GM12878 (cell line): ENCODE measurements at regions not wholly inside any gene's neighbourhood (a gene's known extent, or its start where the extent isn't known, plus 50 kb on each side); places are given as distances from the start of the nearest gene placed in this dataset.

Experiments
- CEBPB ChIP-seq, 2 experiments: fragments of 150-350 bp in 1 of 2; IDR thresholded peaks; 2 replicates each; pipeline ENCODE4 v1.6.1; 2012 to 2014; ENCODE audit warnings: low read depth in 2 of 2, low read length in 2 of 2, borderline replicate concordance in 1 of 2, inconsistent platforms in 1 of 2
- EP300 ChIP-seq, 2 experiments: fragments of 150-350 bp in 1 of 2; IDR thresholded peaks; 2 replicates each; pipeline ENCODE4 v1.6.1; 2011 to 2012; ENCODE audit warnings: low read depth in 2 of 2, low read length in 2 of 2, borderline replicate concordance in 1 of 2, improper control_type of control experiment in 1 of 2, inconsistent platforms in 1 of 2; ENCODE audit not compliant: control insufficient read depth in 1 of 2
- ESRRA ChIP-seq: IDR thresholded peaks from 2 replicates; pipeline ENCODE4 v1.6.1; 2012; ENCODE audit warnings: mild to moderate bottlenecking, low read length, improper control_type of control experiment
- ETV6 ChIP-seq, 2 experiments: fragments of 450-650 bp in 1 of 2; IDR thresholded peaks in 1 of 2; conservative IDR thresholded peaks in 1 of 2; 2 replicates each; pipeline ENCODE4 v1.6.1; 2014; ENCODE audit warnings: antibody characterized with exemption in 1 of 2, borderline replicate concordance in 1 of 2, low read depth in 1 of 2, mild to moderate bottlenecking in 1 of 2, moderate library complexity in 1 of 2
- HCFC1 ChIP-seq: fragments of 150-350 bp; IDR thresholded peaks from 2 replicates; pipeline ENCODE4 v1.6.1; 2014; ENCODE audit warnings: low read length
- KAT2A ChIP-seq: conservative IDR thresholded peaks from 2 replicates; pipeline ENCODE4 v1.6.1; 2011; ENCODE audit warnings: low read depth, low read length; ENCODE audit not compliant: control insufficient read depth
- POLR2A ChIP-seq: IDR thresholded peaks from 2 replicates; pipeline ENCODE4 v1.6.1; 2011; ENCODE audit warnings: low read depth, mild to moderate bottlenecking, low read length
- RBBP5 ChIP-seq: fragments of 200-600 bp; sonication (generic); conservative IDR thresholded peaks from 2 replicates; pipeline ENCODE4 v1.6.1; 2016
- TARDBP ChIP-seq: IDR thresholded peaks from 2 replicates; pipeline ENCODE4 v1.6.1; 2016; ENCODE audit warnings: borderline replicate concordance
- ZNF274 ChIP-seq: IDR thresholded peaks from one replicate; pipeline ENCODE4 v1.8.0; 2011; ENCODE audit not compliant: insufficient read length, insufficient read depth
- TF ChIP-seq, protein P1 (sequence below): IDR thresholded peaks from 2 replicates; pipeline ENCODE4 v1.6.1; 2012; ENCODE audit warnings: low read depth, low read length, improper control_type of control experiment
- TF ChIP-seq, protein P2 (sequence below), 3 experiments: IDR thresholded peaks in 2 of 3; conservative IDR thresholded peaks in 1 of 3; 2 replicates each; pipeline ENCODE4 v1.5.1; 2011; ENCODE audit warnings: low read depth in 3 of 3, low read length in 3 of 3, mild to moderate bottlenecking in 3 of 3, control low read depth in 2 of 3, moderate library complexity in 2 of 3, inconsistent platforms in 1 of 3, mixed read lengths in 1 of 3; ENCODE audit not compliant: control insufficient read depth in 2 of 3, insufficient read depth in 1 of 3; ENCODE audit errors: extremely low read depth in 1 of 3

DNA sequence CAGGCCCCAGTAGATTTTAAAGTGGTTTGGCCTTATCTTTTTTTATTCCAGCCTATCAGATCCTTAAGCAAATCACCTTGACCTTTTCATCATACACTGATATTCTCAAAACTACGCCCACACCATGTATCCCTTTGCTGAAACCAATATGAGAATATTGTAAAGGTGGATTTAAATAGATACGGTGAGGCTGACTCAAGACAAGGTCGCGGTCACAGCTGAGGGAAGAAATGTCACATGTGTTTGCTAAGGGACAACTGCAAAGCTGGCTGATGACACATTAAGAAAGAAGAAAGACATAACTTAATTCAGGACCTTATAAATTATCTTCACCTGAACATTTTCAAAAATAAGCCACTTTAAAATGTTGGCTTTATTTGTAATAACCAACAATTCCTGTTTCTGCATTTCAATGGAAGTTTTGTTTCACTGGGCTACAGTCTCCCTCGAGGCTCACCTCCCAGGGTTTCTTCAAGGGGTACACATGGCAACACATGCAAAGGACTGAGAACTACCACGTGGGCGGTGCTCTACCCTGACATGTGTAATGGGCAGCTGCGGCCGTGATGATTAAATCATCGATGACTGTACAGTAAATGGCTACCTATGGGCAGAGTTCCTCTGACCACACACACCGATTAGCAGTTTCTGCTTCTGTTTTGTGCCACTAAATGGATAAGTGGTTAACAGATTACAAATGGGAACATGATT, 189.5 kb downstream of the SIPA1L2 start:
- no peak for TF ChIP-seq EP300 (IDR thresholded peaks at IDR 0.05; ENCODE audit: borderline replicate concordance in 1 of 2, control insufficient read depth in 1 of 2, low read depth in 2 of 2, low read length in 2 of 2)
- no peak for TF ChIP-seq KAT2A
- TF ChIP-seq, protein P1, sequence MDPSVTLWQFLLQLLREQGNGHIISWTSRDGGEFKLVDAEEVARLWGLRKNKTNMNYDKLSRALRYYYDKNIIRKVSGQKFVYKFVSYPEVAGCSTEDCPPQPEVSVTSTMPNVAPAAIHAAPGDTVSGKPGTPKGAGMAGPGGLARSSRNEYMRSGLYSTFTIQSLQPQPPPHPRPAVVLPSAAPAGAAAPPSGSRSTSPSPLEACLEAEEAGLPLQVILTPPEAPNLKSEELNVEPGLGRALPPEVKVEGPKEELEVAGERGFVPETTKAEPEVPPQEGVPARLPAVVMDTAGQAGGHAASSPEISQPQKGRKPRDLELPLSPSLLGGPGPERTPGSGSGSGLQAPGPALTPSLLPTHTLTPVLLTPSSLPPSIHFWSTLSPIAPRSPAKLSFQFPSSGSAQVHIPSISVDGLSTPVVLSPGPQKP: no peak
- no peak for TF ChIP-seq HCFC1
- no peak for TF ChIP-seq ESRRA
- TF ChIP-seq ZNF274: no peak
- TF ChIP-seq, protein P2, sequence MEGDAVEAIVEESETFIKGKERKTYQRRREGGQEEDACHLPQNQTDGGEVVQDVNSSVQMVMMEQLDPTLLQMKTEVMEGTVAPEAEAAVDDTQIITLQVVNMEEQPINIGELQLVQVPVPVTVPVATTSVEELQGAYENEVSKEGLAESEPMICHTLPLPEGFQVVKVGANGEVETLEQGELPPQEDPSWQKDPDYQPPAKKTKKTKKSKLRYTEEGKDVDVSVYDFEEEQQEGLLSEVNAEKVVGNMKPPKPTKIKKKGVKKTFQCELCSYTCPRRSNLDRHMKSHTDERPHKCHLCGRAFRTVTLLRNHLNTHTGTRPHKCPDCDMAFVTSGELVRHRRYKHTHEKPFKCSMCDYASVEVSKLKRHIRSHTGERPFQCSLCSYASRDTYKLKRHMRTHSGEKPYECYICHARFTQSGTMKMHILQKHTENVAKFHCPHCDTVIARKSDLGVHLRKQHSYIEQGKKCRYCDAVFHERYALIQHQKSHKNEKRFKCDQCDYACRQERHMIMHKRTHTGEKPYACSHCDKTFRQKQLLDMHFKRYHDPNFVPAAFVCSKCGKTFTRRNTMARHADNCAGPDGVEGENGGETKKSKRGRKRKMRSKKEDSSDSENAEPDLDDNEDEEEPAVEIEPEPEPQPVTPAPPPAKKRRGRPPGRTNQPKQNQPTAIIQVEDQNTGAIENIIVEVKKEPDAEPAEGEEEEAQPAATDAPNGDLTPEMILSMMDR (IDR thresholded peaks at IDR 0.05 in 2 of 3, conservative IDR thresholded peaks at IDR 0.05 in 1 of 3; ENCODE audit: control insufficient read depth in 2 of 3, extremely low read depth in 1 of 3, insufficient read depth in 1 of 3, low read depth in 3 of 3, low read length in 3 of 3): no peak
- no peak for TF ChIP-seq ETV6 (conservative IDR thresholded peaks at IDR 0.05 in 1 of 2, IDR thresholded peaks at IDR 0.05 in 1 of 2; ENCODE audit: borderline replicate concordance in 1 of 2, low read depth in 1 of 2)
- TF ChIP-seq TARDBP: no peak
- no peak for TF ChIP-seq POLR2A
- no peak for TF ChIP-seq RBBP5
- TF ChIP-seq CEBPB (IDR thresholded peaks at IDR 0.05; ENCODE audit: borderline replicate concordance in 1 of 2, low read depth in 2 of 2, low read length in 2 of 2): no peak
